DOHH2 (cell line): ENCODE measurements at regions not wholly inside any gene's neighbourhood (a gene's known extent, or its start where the extent isn't known, plus 50 kb on each side); places are given as distances from the start of the nearest gene placed in this dataset.
"Not testable (repeated sequence)": the region's sequence is repeated elsewhere in the genome, so short reads cannot be mapped to it uniquely, and the experiment has no call there.

Source experiments
- H3F3A ChIP-seq: fragments of 200-600 bp; sonication (generic), shearing (Covaris generic); 2 replicates; pipeline ENCODE4 v1.6.0; 2016; ENCODE audit warnings: antibody characterized with exemption, mild to moderate bottlenecking; ENCODE audit not compliant: control insufficient read depth, insufficient read depth
- H3K27ac ChIP-seq: fragments of 200-600 bp; sonication (generic); 2 replicates; pipeline ENCODE4 v1.5.1; 2014; ENCODE audit warnings: low read depth, mild to moderate bottlenecking, low read length, moderate library complexity
- H3K27me3 ChIP-seq: fragments of 200-600 bp; sonication (generic); 2 replicates; pipeline ENCODE4 v1.6.1; 2014; ENCODE audit warnings: mild to moderate bottlenecking, low read length, mixed read lengths; ENCODE audit not compliant: control insufficient read depth
- H3K36me3 ChIP-seq: fragments of 200-600 bp; sonication (generic); 2 replicates; pipeline ENCODE4 v1.6.1; 2014; ENCODE audit warnings: mild to moderate bottlenecking, low read length, moderate library complexity, mixed read lengths; ENCODE audit not compliant: control insufficient read depth
- H3K4me1 ChIP-seq: fragments of 200-600 bp; sonication (generic); 2 replicates; pipeline ENCODE4 v1.6.1; 2014; ENCODE audit warnings: mild to moderate bottlenecking, low read length, mixed read lengths; ENCODE audit not compliant: control insufficient read depth
- H3K4me2 ChIP-seq: fragments of 200-600 bp; sonication (generic); 2 replicates; pipeline ENCODE4 v1.6.0; 2014; ENCODE audit warnings: mild to moderate bottlenecking, low read length, moderate library complexity
- H3K4me3 ChIP-seq: fragments of 200-600 bp; sonication (generic); 2 replicates; pipeline ENCODE4 v1.5.1; 2014; ENCODE audit warnings: mild to moderate bottlenecking, low read length, mixed read lengths
- H3K79me2 ChIP-seq: fragments of 200-600 bp; sonication (generic); 2 replicates; pipeline ENCODE4 v1.6.1; 2014; ENCODE audit warnings: mild to moderate bottlenecking, low read length, mixed read lengths; ENCODE audit not compliant: control insufficient read depth
- H3K9me2 ChIP-seq: fragments of 200-600 bp; sonication (generic); replicated peaks from 2 replicates; pipeline ENCODE4 v1.6.1; 2014; ENCODE audit warnings: mild to moderate bottlenecking, low read length, mixed read lengths; ENCODE audit not compliant: control insufficient read depth
- H3K9me3 ChIP-seq: fragments of 200-600 bp; sonication (generic); 2 replicates; pipeline ENCODE4 v1.6.1; 2014; ENCODE audit warnings: antibody characterized with exemption, low read length, mixed read lengths; ENCODE audit not compliant: control insufficient read depth, insufficient read depth
- H4K20me1 ChIP-seq: fragments of 200-600 bp; sonication (generic); 2 replicates; pipeline ENCODE4 v1.6.0; 2014; ENCODE audit warnings: low read depth, mild to moderate bottlenecking, antibody characterized with exemption, low read length, moderate library complexity; ENCODE audit not compliant: control insufficient read depth, insufficient read depth

DNA sequence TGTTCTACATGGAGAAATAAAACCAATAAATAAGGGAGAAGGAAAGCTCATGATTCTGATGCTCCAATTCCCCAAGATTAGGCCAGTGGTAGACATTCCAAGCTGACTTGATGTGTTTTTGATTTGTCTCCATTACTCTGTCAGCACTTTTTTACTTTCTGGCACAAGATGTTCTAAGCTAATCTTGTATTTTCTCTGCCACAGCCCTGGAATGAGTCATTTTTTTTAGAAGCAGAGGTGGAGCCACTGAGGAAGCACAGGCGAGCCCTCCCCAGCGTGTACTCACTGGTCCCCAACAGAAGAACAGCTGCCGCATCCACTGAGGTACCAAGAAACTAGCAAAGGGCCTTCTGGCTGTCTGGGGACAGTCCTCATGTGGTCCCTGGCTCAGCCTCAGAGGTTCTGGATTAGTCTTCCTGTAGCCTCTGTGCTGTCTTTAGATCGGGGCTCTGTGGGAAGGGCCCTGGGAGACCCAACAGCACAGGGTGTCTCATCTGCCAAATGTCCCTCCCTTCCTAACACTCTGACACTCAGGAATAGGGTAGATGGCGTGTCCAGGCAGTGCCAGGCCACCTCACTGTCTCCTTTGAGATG lies 117.9 kb upstream of the ZNF519 start:
- H4K20me1 ChIP-seq, result not testable (repeated sequence)

GRCh38 chr18:14239224-14239623 lies 107.0 kb upstream of the ZNF519 start:
- not testable (repeated sequence) for H3K9me2 ChIP-seq, H3K9me3 ChIP-seq, H3F3A ChIP-seq, H3K27ac ChIP-seq, H3K4me1 ChIP-seq, H3K27me3 ChIP-seq, H4K20me1 ChIP-seq, H3K79me2 ChIP-seq, H3K4me2 ChIP-seq, H3K4me3 ChIP-seq, H3K36me3 ChIP-seq

More for the DNA sequence above, 117.9 kb upstream of the ZNF519 start:
- not testable (repeated sequence) for H3K79me2 ChIP-seq, H3K9me3 ChIP-seq, H3K27ac ChIP-seq, H3K4me3 ChIP-seq, H3K27me3 ChIP-seq, H3F3A ChIP-seq, H3K36me3 ChIP-seq, H3K4me1 ChIP-seq, H3K4me2 ChIP-seq, H3K9me2 ChIP-seq

GRCh38 chr18:14236356-14237048 lies 104.3 kb upstream of the ZNF519 start:
- not testable (repeated sequence) for H3K36me3 ChIP-seq, H3K9me3 ChIP-seq, H3K27me3 ChIP-seq, H3K4me3 ChIP-seq, H3K79me2 ChIP-seq, H3K4me1 ChIP-seq, H3K9me2 ChIP-seq, H3K27ac ChIP-seq, H3K4me2 ChIP-seq, H4K20me1 ChIP-seq, H3F3A ChIP-seq

DNA sequence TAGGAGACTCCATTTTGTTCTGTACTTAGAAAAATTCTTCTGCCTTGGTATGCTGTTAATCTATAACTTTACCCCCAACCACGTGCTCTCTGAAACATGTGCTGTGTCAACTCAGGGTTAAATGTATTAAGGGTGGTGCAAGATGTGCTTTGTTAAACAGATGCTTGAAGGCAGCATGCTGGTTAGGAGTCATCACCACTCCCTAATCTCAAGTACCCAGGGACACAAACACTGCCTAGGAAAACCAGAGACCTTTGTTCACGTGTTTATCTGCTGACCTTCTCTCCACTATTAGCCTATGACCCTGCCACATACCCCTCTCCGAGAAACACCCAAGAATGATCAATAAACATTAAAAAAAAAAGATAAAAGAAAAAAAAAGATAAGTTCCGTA lies 93.0 kb upstream of the ZNF519 start:
- not testable (repeated sequence) for H3K79me2 ChIP-seq, H3K9me2 ChIP-seq, H3K27ac ChIP-seq, H3K4me2 ChIP-seq, H3K9me3 ChIP-seq, H4K20me1 ChIP-seq, H3K27me3 ChIP-seq, H3K4me1 ChIP-seq, H3F3A ChIP-seq, H3K36me3 ChIP-seq, H3K4me3 ChIP-seq

DNA sequence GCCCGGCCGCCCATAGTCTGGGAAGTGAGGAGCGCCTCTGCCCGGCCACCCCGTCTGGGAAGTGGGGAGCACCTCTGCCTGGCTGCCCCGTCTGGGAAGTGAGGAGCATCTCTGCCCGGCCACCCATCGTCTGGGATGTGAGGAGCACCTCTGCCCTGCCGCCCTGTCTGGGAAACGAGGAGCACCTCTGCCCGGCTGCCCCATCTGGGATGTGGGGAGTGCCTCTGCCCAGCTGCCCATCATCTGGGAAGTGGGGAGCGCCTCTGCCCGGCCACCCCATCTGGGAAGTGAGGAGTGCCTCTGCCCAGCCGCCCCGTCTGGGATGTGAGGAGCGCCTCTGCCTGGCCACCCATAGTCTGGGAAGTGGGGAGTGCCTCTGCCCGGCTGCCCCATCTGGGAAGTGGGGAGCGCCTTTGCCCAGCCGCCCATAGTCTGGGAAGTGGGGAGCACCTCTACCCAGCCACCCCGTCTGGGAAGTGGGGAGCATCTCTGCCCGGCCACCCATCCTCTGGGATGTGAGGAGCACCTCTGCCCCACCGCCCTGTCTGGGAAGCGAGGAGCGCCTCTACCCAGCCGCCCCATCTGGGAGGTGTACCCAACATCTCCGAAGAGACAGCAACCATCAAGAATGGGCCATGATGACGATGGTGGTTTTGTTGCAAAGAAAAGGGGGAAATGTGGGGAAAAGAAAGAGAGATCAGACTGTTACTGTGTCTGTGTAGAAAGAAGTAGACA lies 92.5 kb upstream of the ZNF519 start:
- not testable (repeated sequence) for H3K9me3 ChIP-seq, H3K4me2 ChIP-seq, H3K4me1 ChIP-seq, H3K4me3 ChIP-seq, H3K27me3 ChIP-seq, H3F3A ChIP-seq, H3K9me2 ChIP-seq, H4K20me1 ChIP-seq, H3K36me3 ChIP-seq, H3K27ac ChIP-seq, H3K79me2 ChIP-seq

- not testable (repeated sequence) for H4K20me1 ChIP-seq, H3K9me2 ChIP-seq, H3K4me2 ChIP-seq, H3K36me3 ChIP-seq, H3K27me3 ChIP-seq, H3K79me2 ChIP-seq, H3F3A ChIP-seq, H3K27ac ChIP-seq, H3K9me3 ChIP-seq, H3K4me1 ChIP-seq, H3K4me3 ChIP-seq
Measured at GRCh38 chr18:14223919-14224318, 91.7 kb upstream of the ZNF519 start.

- not testable (repeated sequence) for H4K20me1 ChIP-seq
Measured at GRCh38 chr18:14223231-14223822, 91.1 kb upstream of the ZNF519 start.

More at GRCh38 chr18:14223231-14223822, 91.1 kb upstream of the ZNF519 start:
- H3K4me1 ChIP-seq, H3K79me2 ChIP-seq, H3K27ac ChIP-seq, H3K4me2 ChIP-seq, H3K27me3 ChIP-seq, H3K4me3 ChIP-seq, H3K36me3 ChIP-seq, H3K9me3 ChIP-seq, H3F3A ChIP-seq, H3K9me2 ChIP-seq: not testable (repeated sequence)
